Keratinocyte (primary cell): ENCODE measurements at regions not wholly inside any gene's neighbourhood (a gene's known extent, or its start where the extent isn't known, plus 50 kb on each side); places are given as distances from the start of the nearest gene placed in this dataset.

Experiments
- DNase-seq: peaks from one replicate; pipeline ENCODE4 v3.0.0-alpha.2; 2011; ENCODE audit warnings: low read depth, missing footprints, low spot score
- FAIRE-seq: peaks from 2 replicates; lab custom pipeline; 2011; peaks lifted over from hg19 to GRCh38; lab: Jason Lieb, UNC
- H2AFZ ChIP-seq: 2 replicates; pipeline ENCODE4 v1.6.0; 2012; ENCODE audit warnings: low read length, control low read depth, inconsistent platforms; ENCODE audit not compliant: control insufficient read depth
- H3K27ac ChIP-seq: 2 replicates; pipeline ENCODE4 v1.5.1; 2011; ENCODE audit warnings: low read length; ENCODE audit not compliant: control insufficient read depth, insufficient read depth
- H3K27me3 ChIP-seq: 3 replicates; pipeline ENCODE4 v1.6.0; 2011; ENCODE audit warnings: low read length; ENCODE audit not compliant: control insufficient read depth, insufficient read depth; ENCODE audit errors: extremely low read depth
- H3K36me3 ChIP-seq, 2 experiments: 2 replicates in 1 of 2; 3 replicates in 1 of 2; pipeline ENCODE4 v1.5.1; 2011; ENCODE audit warnings: low read length in 2 of 2, mild to moderate bottlenecking in 1 of 2; ENCODE audit not compliant: control insufficient read depth in 2 of 2, insufficient read depth in 2 of 2; ENCODE audit errors: extremely low read depth in 1 of 2
- H3K4me1 ChIP-seq: 3 replicates; pipeline ENCODE4 v1.5.1; 2011; ENCODE audit warnings: low read length; ENCODE audit not compliant: control insufficient read depth, insufficient read depth; ENCODE audit errors: extremely low read depth
- H3K4me2 ChIP-seq: 3 replicates; pipeline ENCODE4 v1.6.0; 2011; ENCODE audit warnings: low read depth, low read length; ENCODE audit not compliant: control insufficient read depth, insufficient read depth; ENCODE audit errors: extremely low read depth
- H3K4me3 ChIP-seq, 3 experiments: fragments of 200-600 bp in 1 of 3; sonication (generic) in 1 of 3; 2 replicates in 2 of 3; 3 replicates in 1 of 3; pipeline ENCODE4 v1.5.1; 2011 to 2016; ENCODE audit warnings: low read length in 3 of 3, mild to moderate bottlenecking in 3 of 3, control low read depth in 2 of 3, inconsistent platforms in 1 of 3, low read depth in 1 of 3, mixed read lengths in 1 of 3, mixed run types in 1 of 3, moderate library complexity in 1 of 3; ENCODE audit not compliant: control insufficient read depth in 2 of 3, insufficient read depth in 2 of 3; ENCODE audit errors: extremely low read depth in 1 of 3
- H3K79me2 ChIP-seq: 2 replicates; pipeline ENCODE4 v1.6.0; 2012; ENCODE audit warnings: low read length; ENCODE audit not compliant: control insufficient read depth, insufficient read depth
- H3K9ac ChIP-seq: 3 replicates; pipeline ENCODE4 v1.6.0; 2011; ENCODE audit warnings: low read length; ENCODE audit not compliant: control insufficient read depth, insufficient read depth; ENCODE audit errors: extremely low read depth
- H3K9me1 ChIP-seq: 3 replicates; pipeline ENCODE4 v1.6.0; 2011; ENCODE audit warnings: low read length; ENCODE audit not compliant: control insufficient read depth, insufficient read depth; ENCODE audit errors: extremely low read depth
- H3K9me3 ChIP-seq: 2 replicates; pipeline ENCODE4 v1.5.1; 2012; ENCODE audit warnings: low read depth, low read length; ENCODE audit not compliant: control insufficient read depth
- H4K20me1 ChIP-seq: 3 replicates; pipeline ENCODE4 v1.6.0; 2011; ENCODE audit warnings: low read length; ENCODE audit not compliant: control insufficient read depth, insufficient read depth; ENCODE audit errors: extremely low read depth
- CTCF ChIP-seq, 3 experiments: IDR thresholded peaks in 1 of 3; conservative IDR thresholded peaks in 1 of 3; optimal IDR thresholded peaks in 1 of 3; 2 replicates in 2 of 3; 3 replicates in 1 of 3; pipeline versions ENCODE3 to v1.5.1; 2011; ENCODE audit warnings: low read length in 3 of 3, mild to moderate bottlenecking in 3 of 3, moderate library complexity in 2 of 3, control low read depth in 1 of 3, inconsistent platforms in 1 of 3; ENCODE audit not compliant: insufficient read depth in 2 of 3; ENCODE audit errors: extremely low read depth in 1 of 3
- EZH2 ChIP-seq: IDR thresholded peaks from one replicate; pipeline ENCODE4 v1.6.1; 2012; ENCODE audit warnings: inconsistent platforms, mild to moderate bottlenecking, low read length, moderate library complexity
- dilution Hi-C: fragments of 300-500 bp; cut with MboI; formaldehyde crosslinking; loops from one replicate; pipeline ENCODE4 v1.7.0; 2020; ENCODE audit warnings: low sequenced_read_pairs; ENCODE audit not compliant: extremely low pct_ligation_motif_present

DNA sequence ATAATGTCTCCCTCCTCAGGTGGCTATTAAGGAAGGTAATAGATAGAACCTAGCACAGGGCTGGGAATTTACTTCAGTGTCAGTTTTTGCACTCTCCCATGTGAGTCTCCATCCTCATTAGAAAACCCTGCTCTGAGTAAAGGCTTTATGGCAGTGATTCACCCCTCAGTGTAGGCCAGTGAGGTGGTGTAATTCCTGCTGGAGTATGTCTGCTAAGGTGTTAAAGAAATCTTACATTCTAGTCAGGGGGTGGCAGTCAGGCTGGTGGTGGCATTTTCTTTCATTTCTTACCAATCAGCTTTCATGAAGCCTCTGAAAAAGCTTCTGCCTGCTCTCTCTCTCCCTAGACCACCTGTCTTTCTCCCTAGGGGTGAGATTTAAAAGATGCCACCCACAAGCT, 138.8 kb upstream of the CCL2 start:
- dilution Hi-C loops = no loop called here
- H3K4me2 ChIP-seq = no peak overlapping the region
- H3K79me2 ChIP-seq = no peaks in the 10 kb centered on the region
- no peak overlapping the region for H3K9ac ChIP-seq
- H3K9me3 ChIP-seq = no peaks in the 10 kb centered on the region
- H3K36me3 ChIP-seq = no peaks in the 10 kb centered on the region
- no peak for FAIRE-seq
- H3K9me1 ChIP-seq = no peaks in the 10 kb centered on the region
- H3K4me1 ChIP-seq = no peaks in the 10 kb centered on the region
- DNase-seq = no peak
- H3K27me3 ChIP-seq = no peaks in the 10 kb centered on the region
- no peak for TF ChIP-seq EZH2
- TF ChIP-seq CTCF (optimal IDR thresholded peaks at IDR 0.05 in 1 of 3, IDR thresholded peaks at IDR 0.05 in 1 of 3, conservative IDR thresholded peaks at IDR 0.05 in 1 of 3; ENCODE audit: extremely low read depth in 1 of 3, insufficient read depth in 2 of 3, low read length in 3 of 3) = no peak
- no peak overlapping the region for H3K27ac ChIP-seq
- no peak overlapping the region for H2AFZ ChIP-seq
- H3K4me3 ChIP-seq = no peak overlapping the region
- no peaks in the 10 kb centered on the region for H4K20me1 ChIP-seq

DNA sequence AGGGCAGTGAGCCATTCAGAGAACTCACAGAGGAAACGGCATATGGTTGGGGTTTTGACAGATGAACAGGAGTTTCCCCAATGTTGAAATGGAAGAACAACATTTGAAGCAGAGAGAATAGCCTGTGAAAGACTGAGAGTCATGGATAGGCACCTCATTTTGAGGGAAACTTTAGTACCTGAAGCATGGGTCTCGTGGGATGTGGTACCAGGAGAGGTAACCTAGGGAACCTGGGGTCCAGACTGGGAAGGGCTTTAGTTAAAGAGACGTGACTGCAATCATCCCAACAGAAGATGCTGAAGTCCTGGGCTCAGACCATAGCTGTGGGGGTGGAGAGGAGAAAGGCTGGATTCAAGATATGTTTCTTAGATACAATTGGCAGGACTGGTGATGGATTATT, 137.8 kb upstream of the CCL2 start:
- Histone ChIP-seq H3K9ac (no peak overlapping the region), H3K4me1 (no peaks in the 10 kb centered on the region), H3K79me2 (no peaks in the 10 kb centered on the region), H3K9me1 (no peaks in the 10 kb centered on the region), H3K36me3 (no peaks in the 10 kb centered on the region), H2AFZ (no peak overlapping the region), H3K9me3 (no peaks in the 10 kb centered on the region), H3K27me3 (no peaks in the 10 kb centered on the region), H3K27ac (no peak overlapping the region), H3K4me2 (no peak overlapping the region), H4K20me1 (no peaks in the 10 kb centered on the region), H3K4me3 (no peak overlapping the region)
- dilution Hi-C loops = no loop called here
- DNase-seq = no peak
- TF ChIP-seq CTCF (optimal IDR thresholded peaks at IDR 0.05 in 1 of 3, IDR thresholded peaks at IDR 0.05 in 1 of 3, conservative IDR thresholded peaks at IDR 0.05 in 1 of 3; ENCODE audit: extremely low read depth in 1 of 3, insufficient read depth in 2 of 3, low read length in 3 of 3) (no peak), EZH2 (no peak)
- no peak for FAIRE-seq
